ENCODE measurements at regions not wholly inside any gene's neighbourhood (a gene's known extent, or its start where the extent isn't known, plus 50 kb on each side); places are given as distances from the start of the nearest gene placed in this dataset.

DNA sequence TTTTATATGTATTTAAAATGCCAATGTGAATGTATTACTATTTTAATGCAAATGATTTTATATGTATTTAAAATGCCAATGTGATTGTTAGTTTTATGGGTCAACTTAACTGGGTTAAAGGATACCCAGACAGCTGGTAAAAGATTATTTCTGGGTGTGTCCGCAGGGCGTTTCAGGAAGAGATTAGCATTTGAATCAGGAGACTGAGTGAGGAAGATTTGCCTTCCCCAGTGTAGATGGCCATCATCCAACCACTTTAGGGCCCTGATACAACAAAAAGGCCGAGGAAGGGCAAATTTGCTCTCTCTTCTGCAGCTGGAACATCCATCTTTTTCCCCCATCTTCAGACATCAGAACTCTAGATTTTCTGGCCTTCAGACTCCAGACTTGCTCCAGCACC lies 116.2 kb downstream of the BAMBI start:
- no peaks in the 10 kb centered on the region for H3K36me3 ChIP-seq (ENCODE audit: control insufficient read depth in 2 of 2, insufficient read depth in 1 of 2, low read length in 2 of 2)
- CTCF ChIA-PET = no interaction called here
- TF ChIP-seq KLF1 (tag by site-specific recombination; IDR thresholded peaks at IDR 0.05) (peak; percentile 32; the same call in 1 of the 2 replicates), ZNF701 (tag by site-specific recombination; IDR thresholded peaks at IDR 0.05) (no peak), ZNF292 (tag by site-specific recombination; IDR thresholded peaks at IDR 0.05; ENCODE audit: borderline replicate concordance, low read depth) (no peak)
- H3K4me1 ChIP-seq (ENCODE audit: control insufficient read depth, insufficient read depth, low read length) = no peaks in the 10 kb centered on the region; the same call in 1 of the 2 replicates
- H3K9me3 ChIP-seq (ENCODE audit: control insufficient read depth, insufficient read depth, low read depth, low read length) = no peaks in the 10 kb centered on the region
- H3K27ac ChIP-seq (ENCODE audit: extremely low read depth, low read depth, low read length) = no peak overlapping the region
- H3K4me3 ChIP-seq (ENCODE audit: low read depth, low read length) = no peak overlapping the region
- POLR2A ChIA-PET = no interaction called here

DNA sequence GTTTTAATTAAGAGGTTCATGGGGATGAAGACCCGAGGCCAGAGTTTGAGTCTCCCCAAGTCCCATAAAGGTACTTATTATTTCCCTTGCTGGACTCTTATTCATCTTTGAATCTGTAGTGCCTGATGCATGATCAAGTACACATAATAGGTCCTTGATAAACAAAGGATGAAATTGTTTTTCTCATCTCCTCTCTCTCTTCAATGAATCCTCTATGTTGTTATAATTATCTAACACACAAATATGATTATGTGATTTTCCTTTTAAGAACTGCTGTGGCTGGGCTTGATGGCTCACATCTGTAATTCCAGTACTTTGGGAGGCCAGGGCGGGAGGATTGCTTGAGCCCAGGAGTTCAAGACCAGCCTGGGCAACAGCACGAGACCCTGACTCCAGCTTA lies 117.7 kb downstream of the BAMBI start:
- no peak for TF ChIP-seq ZNF394 (tag by site-specific recombination; IDR thresholded peaks at IDR 0.05; ENCODE audit: borderline replicate concordance)
- no peak for TF ChIP-seq ZNF704 (tag by site-specific recombination; IDR thresholded peaks at IDR 0.05)
- no peak for TF ChIP-seq BCL11B (tag by site-specific recombination; IDR thresholded peaks at IDR 0.05; ENCODE audit: low read depth)
- no peak for TF ChIP-seq ZNF626 (tag by site-specific recombination; IDR thresholded peaks at IDR 0.05)
- TF ChIP-seq ZNF23 (tag by site-specific recombination; IDR thresholded peaks at IDR 0.05; ENCODE audit: borderline replicate concordance) = no peak
- no peak for TF ChIP-seq ZNF654 (tag by site-specific recombination; IDR thresholded peaks at IDR 0.05; ENCODE audit: low read depth)
- TF ChIP-seq, protein P1, sequence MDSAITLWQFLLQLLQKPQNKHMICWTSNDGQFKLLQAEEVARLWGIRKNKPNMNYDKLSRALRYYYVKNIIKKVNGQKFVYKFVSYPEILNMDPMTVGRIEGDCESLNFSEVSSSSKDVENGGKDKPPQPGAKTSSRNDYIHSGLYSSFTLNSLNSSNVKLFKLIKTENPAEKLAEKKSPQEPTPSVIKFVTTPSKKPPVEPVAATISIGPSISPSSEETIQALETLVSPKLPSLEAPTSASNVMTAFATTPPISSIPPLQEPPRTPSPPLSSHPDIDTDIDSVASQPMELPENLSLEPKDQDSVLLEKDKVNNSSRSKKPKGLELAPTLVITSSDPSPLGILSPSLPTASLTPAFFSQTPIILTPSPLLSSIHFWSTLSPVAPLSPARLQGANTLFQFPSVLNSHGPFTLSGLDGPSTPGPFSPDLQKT (IDR thresholded peaks at IDR 0.05; ENCODE audit: borderline replicate concordance, low read depth, low read length) = no peak
- TF ChIP-seq ZNF121 (tag by site-specific recombination; IDR thresholded peaks at IDR 0.05) = no peak
- ChIA-PET CTCF (no interaction called here), POLR2A (no interaction called here)
- no peak overlapping the region for H3K27ac ChIP-seq (ENCODE audit: extremely low read depth, low read depth, low read length)
- no peaks in the 10 kb centered on the region for H3K9me3 ChIP-seq (ENCODE audit: control insufficient read depth, insufficient read depth, low read depth, low read length)
- no peaks in the 10 kb centered on the region; the same call in 1 of the 2 replicates for H3K4me1 ChIP-seq (ENCODE audit: control insufficient read depth, insufficient read depth, low read length)
- H3K36me3 ChIP-seq (ENCODE audit: control insufficient read depth in 2 of 2, insufficient read depth in 1 of 2, low read length in 2 of 2) = no peaks in the 10 kb centered on the region
- H3K4me3 ChIP-seq (ENCODE audit: low read depth, low read length) = no peak overlapping the region

GRCh38 chr10:28796606-28797512 lies 119.5 kb downstream of the BAMBI start:
- Histone ChIP-seq H3K4me1 (ENCODE audit: control insufficient read depth, insufficient read depth, low read length) (no peaks in the 10 kb centered on the region; the same call in 1 of the 2 replicates), H3K4me3 (ENCODE audit: low read depth, low read length) (no peak overlapping the region), H3K27ac (ENCODE audit: extremely low read depth, low read depth, low read length) (no peak overlapping the region), H3K36me3 (ENCODE audit: control insufficient read depth in 2 of 2, insufficient read depth in 1 of 2, low read length in 2 of 2) (no peaks in the 10 kb centered on the region), H3K9me3 (ENCODE audit: control insufficient read depth, insufficient read depth, low read depth, low read length) (no peaks in the 10 kb centered on the region)
- ChIA-PET CTCF (interaction anchor here (0.7 kb wide), 4 partner anchors 169 to 515 kb away, joined by 3 to 5 read pairs (median 4); no protein-coding TSS in a partner anchor), POLR2A (interaction anchor here (0.9 to 1.5 kb wide), 2 partner anchors 9 to 119 kb away, joined by 3 to 4 read pairs; partner anchors contain the start of gene BAMBI)
- TF ChIP-seq ZNF23 (tag by site-specific recombination; IDR thresholded peaks at IDR 0.05; ENCODE audit: borderline replicate concordance) (no peak), ZNF580 (tag by site-specific recombination; IDR thresholded peaks at IDR 0.05) (no peak), SP7 (tag by site-specific recombination; IDR thresholded peaks at IDR 0.05) (peak; percentile 50; the same call in 1 of the 2 replicates), ZNF248 (tag by site-specific recombination; IDR thresholded peaks at IDR 0.05) (no peak), ZNF777 (tag by site-specific recombination; IDR thresholded peaks at IDR 0.05; ENCODE audit: borderline replicate concordance) (no peak), ZNF132 (tag by site-specific recombination; IDR thresholded peaks at IDR 0.05; ENCODE audit: borderline replicate concordance) (no peak), ZNF214 (tag by site-specific recombination; IDR thresholded peaks at IDR 0.05; ENCODE audit: borderline replicate concordance) (no peak), ZNF701 (tag by site-specific recombination; IDR thresholded peaks at IDR 0.05) (no peak), ZSCAN30 (tag by site-specific recombination; IDR thresholded peaks at IDR 0.05) (no peak), ZNF654 (tag by site-specific recombination; IDR thresholded peaks at IDR 0.05; ENCODE audit: low read depth) (no peak), ZNF610 (tag by site-specific recombination; IDR thresholded peaks at IDR 0.05; ENCODE audit: borderline replicate concordance) (no peak), ZNF211 (tag by site-specific recombination; IDR thresholded peaks at IDR 0.05; ENCODE audit: low read depth) (no peak), REPIN1 (tag by site-specific recombination; IDR thresholded peaks at IDR 0.05; ENCODE audit: low read depth) (no peak), ZNF707 (tag by site-specific recombination; IDR thresholded peaks at IDR 0.05) (no peak), ZNF280D (tag by site-specific recombination; IDR thresholded peaks at IDR 0.05) (no peak), ZNF624 (tag by site-specific recombination; IDR thresholded peaks at IDR 0.05) (no peak), ZNF621 (tag by site-specific recombination; IDR thresholded peaks at IDR 0.05) (no peak)
